Breast epithelium (tissue), 4 donors: ENCODE measurements at regions not wholly inside any gene's neighbourhood (a gene's known extent, or its start where the extent isn't known, plus 50 kb on each side); places are given as distances from the start of the nearest gene placed in this dataset.

Experiments
- DNase-seq, 2 donors: peaks; one replicate each; pipeline ENCODE4 v3.0.0-alpha.2; 2019; ENCODE audit warnings: low spot score in 2 of 2
- H3K27ac ChIP-seq, 2 donors: fragments of 200-600 bp; sonication (generic) in 1 of 2; one replicate each; pipeline ENCODE4 v1.5.1; 2016 to 2019; ENCODE audit warnings: mild to moderate bottlenecking in 1 of 2
- H3K27me3 ChIP-seq, 2 donors: fragments of 200-600 bp; sonication (generic) in 1 of 2; one replicate each; pipeline versions ENCODE4 v1.5.1 to v1.6.0; 2017 to 2019; ENCODE audit warnings: control low read depth in 1 of 2, mild to moderate bottlenecking in 1 of 2
- H3K36me3 ChIP-seq: fragments of 200-600 bp; one replicate; pipeline ENCODE4 v1.5.1; 2019
- H3K4me1 ChIP-seq, 2 donors: fragments of 200-600 bp; sonication (generic); one replicate each; pipeline ENCODE4 v1.5.1; 2016 to 2019; ENCODE audit warnings: control low read depth in 1 of 2
- H3K4me3 ChIP-seq, 3 donors: fragments of 200-600 bp; sonication (generic); 1 replicate in 2 of 3; 2 replicates in 1 of 3; pipeline ENCODE4 v1.5.1; 2016 to 2019; ENCODE audit warnings: mild to moderate bottlenecking in 3 of 3, moderate library complexity in 2 of 3
- H3K9me3 ChIP-seq, 2 donors: fragments of 200-600 bp; sonication (generic) in 1 of 2; one replicate each; pipeline ENCODE4 v1.5.1; 2016 to 2019; ENCODE audit warnings: control low read depth in 1 of 2
- CTCF ChIP-seq, 3 donors: fragments of 450-650 bp; IDR thresholded peaks; one replicate each; pipeline ENCODE4 v1.5.1; 2016 to 2017; ENCODE audit warnings: antibody characterized with exemption in 3 of 3, mild to moderate bottlenecking in 3 of 3, moderate library complexity in 3 of 3
- POLR2A ChIP-seq: fragments of 450-650 bp; IDR thresholded peaks from one replicate; pipeline ENCODE4 v1.6.1; 2016; ENCODE audit warnings: antibody characterized with exemption, mild to moderate bottlenecking, moderate library complexity
- POLR2AphosphoS5 ChIP-seq, 3 donors: sonication (generic); formaldehyde crosslinking; IDR thresholded peaks; one replicate each; pipeline ENCODE4 v1.6.1; 2017; ENCODE audit warnings: antibody characterized with exemption in 3 of 3
- intact Hi-C: fragments of 100-400 bp; cut with DNase I; formaldehyde crosslinking; loops from one replicate; pipeline ENCODE4 v1.15.1; 2023; ENCODE audit warnings: low total_unique reads

DNA sequence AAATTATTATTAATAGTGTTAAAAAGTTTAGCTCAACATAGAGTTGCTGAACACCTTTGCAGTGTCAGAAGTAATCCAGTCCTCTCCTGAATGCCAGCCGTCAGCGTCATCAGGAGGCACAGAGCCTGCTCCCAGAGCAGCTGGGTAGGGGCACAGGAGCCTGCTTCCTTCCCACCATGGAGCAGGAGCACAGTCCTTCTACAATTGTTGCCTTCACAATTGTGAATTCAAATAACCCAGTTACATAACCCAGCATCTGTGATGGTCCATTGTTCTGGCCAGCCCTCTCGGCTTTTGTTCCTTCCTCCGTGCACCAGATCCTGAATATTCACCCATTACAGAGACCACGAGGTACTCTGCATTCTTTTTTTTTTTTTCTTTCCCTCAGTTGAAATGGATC lies 393.9 kb upstream of the MAF start:
- no peak for TF ChIP-seq POLR2A
- TF ChIP-seq CTCF (IDR thresholded peaks at IDR 0.05) = no peak
- no peak for TF ChIP-seq POLR2AphosphoS5 (IDR thresholded peaks at IDR 0.05)
- Histone ChIP-seq H3K36me3 (no peaks in the 10 kb centered on the region), H3K27ac (no peak overlapping the region), H3K4me1 (no peaks in the 10 kb centered on the region), H3K27me3 (no peaks in the 10 kb centered on the region), H3K4me3 (no peak overlapping the region), H3K9me3 (no peaks in the 10 kb centered on the region)
- intact Hi-C loops = no loop called here
- no peak for DNase-seq

DNA sequence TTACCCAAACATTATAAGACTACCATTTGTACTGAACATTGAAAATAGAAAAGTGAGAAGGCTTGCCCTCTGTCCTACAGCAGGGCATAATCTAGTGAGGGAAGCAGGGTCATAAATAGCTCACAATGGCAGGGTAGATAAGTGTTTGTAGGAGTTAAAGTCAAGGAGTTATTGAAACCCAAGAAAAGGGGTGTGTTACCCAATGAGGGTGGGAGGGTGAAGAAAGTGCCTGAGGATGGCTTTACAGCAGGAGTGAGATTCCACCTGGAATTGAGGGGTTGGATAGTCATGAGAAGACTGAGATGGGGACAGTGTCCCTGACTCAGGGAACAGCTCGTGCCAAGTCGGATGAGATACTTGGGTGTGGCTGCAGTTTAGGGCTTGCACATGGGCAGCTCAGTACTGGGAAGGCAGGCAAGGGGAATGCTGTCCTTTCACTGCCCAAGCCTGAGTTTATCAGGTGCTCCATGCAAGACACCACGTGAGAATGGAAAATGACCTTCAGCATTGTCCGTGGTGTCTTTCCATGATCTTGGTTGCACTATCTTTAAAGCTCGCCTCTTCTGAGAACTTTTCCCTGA lies 393.2 kb upstream of the MAF start:
- Histone ChIP-seq H3K27me3 (no peaks in the 10 kb centered on the region), H3K4me1 (no peaks in the 10 kb centered on the region), H3K4me3 (no peak overlapping the region), H3K36me3 (no peaks in the 10 kb centered on the region), H3K27ac (no peak overlapping the region), H3K9me3 (no peaks in the 10 kb centered on the region)
- no peak for DNase-seq
- no peak for TF ChIP-seq CTCF (IDR thresholded peaks at IDR 0.05)
- no peak for TF ChIP-seq POLR2AphosphoS5 (IDR thresholded peaks at IDR 0.05)
- no peak for TF ChIP-seq POLR2A
- intact Hi-C loops = no loop called here

- no peak for TF ChIP-seq CTCF (IDR thresholded peaks at IDR 0.05)
- TF ChIP-seq POLR2A = no peak
- no peak for TF ChIP-seq POLR2AphosphoS5 (IDR thresholded peaks at IDR 0.05)
- Histone ChIP-seq H3K27me3 (no peaks in the 10 kb centered on the region), H3K4me1 (no peaks in the 10 kb centered on the region), H3K4me3 (no peak overlapping the region), H3K9me3 (no peaks in the 10 kb centered on the region), H3K27ac (no peak overlapping the region), H3K36me3 (no peaks in the 10 kb centered on the region)
- intact Hi-C loops = no loop called here
- DNase-seq = no peak
Measured at GRCh38 chr16:79991969-79992368, 391.4 kb upstream of the MAF start.

- H3K36me3 ChIP-seq = no peaks in the 10 kb centered on the region
- H3K9me3 ChIP-seq = no peaks in the 10 kb centered on the region
- no peak for DNase-seq
- TF ChIP-seq CTCF (IDR thresholded peaks at IDR 0.05) = no peak
- no peak for TF ChIP-seq POLR2A
- no peak for TF ChIP-seq POLR2AphosphoS5 (IDR thresholded peaks at IDR 0.05)
- H3K27me3 ChIP-seq = no peaks in the 10 kb centered on the region
- no peak overlapping the region for H3K4me3 ChIP-seq
- H3K27ac ChIP-seq = peak overlapping the region in 1 of 2 donors; percentile 3
- intact Hi-C loops = no loop called here
- H3K4me1 ChIP-seq = no peaks in the 10 kb centered on the region
Measured at GRCh38 chr16:79988721-79989220, 388.2 kb upstream of the MAF start.

GRCh38 chr16:79988089-79988488 lies 387.6 kb upstream of the MAF start:
- TF ChIP-seq CTCF (IDR thresholded peaks at IDR 0.05) = no peak
- no peak for TF ChIP-seq POLR2A
- no peak for TF ChIP-seq POLR2AphosphoS5 (IDR thresholded peaks at IDR 0.05)
- H3K27me3 ChIP-seq = no peaks in the 10 kb centered on the region
- no peak overlapping the region for H3K27ac ChIP-seq
- no peak for DNase-seq
- H3K4me3 ChIP-seq = no peak overlapping the region
- no peaks in the 10 kb centered on the region for H3K4me1 ChIP-seq
- intact Hi-C loops = no loop called here
- H3K36me3 ChIP-seq = no peaks in the 10 kb centered on the region
- no peaks in the 10 kb centered on the region for H3K9me3 ChIP-seq
